ENCODE measurements at regions not wholly inside any gene's neighbourhood (a gene's known extent, or its start where the extent isn't known, plus 50 kb on each side); places are given as distances from the start of the nearest gene placed in this dataset.

DNA sequence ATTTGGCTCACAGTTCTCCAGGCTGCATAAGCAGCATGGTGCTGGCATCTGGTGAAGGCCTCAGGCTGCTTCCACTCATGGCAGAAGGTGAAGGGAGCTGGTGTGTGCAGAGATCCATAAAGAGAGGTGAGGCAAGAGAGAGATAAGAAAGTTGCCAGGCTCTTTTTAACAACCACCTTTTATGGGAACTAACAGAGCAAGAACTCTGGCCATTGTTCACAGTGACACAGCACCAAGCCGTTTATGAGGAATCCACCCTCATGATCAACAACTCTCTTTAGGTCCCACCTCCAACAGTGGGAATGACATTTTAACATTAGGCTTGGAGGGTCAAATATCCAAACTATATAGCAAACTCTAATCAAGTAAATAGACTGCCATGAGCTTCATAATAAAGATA is 557.2 kb upstream of the SUCLG2 start:
- no peak overlapping the region for H3K9ac ChIP-seq
- no peak overlapping the region for H2AFZ ChIP-seq (ENCODE audit: low read depth)
- DNase-seq, result no peak
- POLR2A ChIA-PET, result no interaction called here
- CTCF ChIA-PET, result no interaction called here
- H3K79me2 ChIP-seq (ENCODE audit: insufficient read depth), result no peaks in the 10 kb centered on the region
- H4K20me1 ChIP-seq (ENCODE audit: insufficient read depth), result no peaks in the 10 kb centered on the region
- no peak overlapping the region for H3K4me3 ChIP-seq (ENCODE audit: low read depth in 2 of 2, low read length in 1 of 2)
- no peaks in the 10 kb centered on the region for H3K27me3 ChIP-seq (ENCODE audit: insufficient read depth)
- no peaks in the 10 kb centered on the region for H3K36me3 ChIP-seq (replicated peaks in 1 of 2; ENCODE audit: control insufficient read depth in 1 of 2, insufficient read depth in 2 of 2, low read length in 1 of 2)
- no peaks in the 10 kb centered on the region for H3K9me2 ChIP-seq
- WGBS (ENCODE audit: low lambda C conversion rate), result 0% methylated on average over 1 of the region's 1 CpG
- TF ChIP-seq TAF1 (IDR thresholded peaks at IDR 0.05; ENCODE audit: borderline replicate concordance, low read depth, low read length), result no peak
- no peak for TF ChIP-seq FOSL2 (IDR thresholded peaks at IDR 0.05; ENCODE audit: borderline replicate concordance, low read depth)
- no peak for TF ChIP-seq USF2 (IDR thresholded peaks at IDR 0.05; ENCODE audit: borderline replicate concordance, low read depth, low read length)
- no peak for TF ChIP-seq RCOR1 (IDR thresholded peaks at IDR 0.05; ENCODE audit: low read length)
- no peak for TF ChIP-seq YY1 (IDR thresholded peaks at IDR 0.05; ENCODE audit: low read depth)
- TF ChIP-seq ZBTB33 (IDR thresholded peaks at IDR 0.05; ENCODE audit: borderline replicate concordance, low read depth), result no peak
- no peak for TF ChIP-seq RFX5 (IDR thresholded peaks at IDR 0.05; ENCODE audit: low read length)
- no peak for TF ChIP-seq MXI1 (IDR thresholded peaks at IDR 0.05; ENCODE audit: low read depth, low read length)
- no peak for TF ChIP-seq FOXM1 (IDR thresholded peaks at IDR 0.05; ENCODE audit: low read depth)
- TF ChIP-seq, protein P1, sequence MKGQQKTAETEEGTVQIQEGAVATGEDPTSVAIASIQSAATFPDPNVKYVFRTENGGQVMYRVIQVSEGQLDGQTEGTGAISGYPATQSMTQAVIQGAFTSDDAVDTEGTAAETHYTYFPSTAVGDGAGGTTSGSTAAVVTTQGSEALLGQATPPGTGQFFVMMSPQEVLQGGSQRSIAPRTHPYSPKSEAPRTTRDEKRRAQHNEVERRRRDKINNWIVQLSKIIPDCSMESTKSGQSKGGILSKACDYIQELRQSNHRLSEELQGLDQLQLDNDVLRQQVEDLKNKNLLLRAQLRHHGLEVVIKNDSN (IDR thresholded peaks at IDR 0.05; ENCODE audit: borderline replicate concordance, low read depth), result no peak
- H3K9me3 ChIP-seq, result no peaks in the 10 kb centered on the region
- H3K27ac ChIP-seq (ENCODE audit: low read depth in 2 of 2, low read length in 1 of 2), result no peak overlapping the region
- H3K4me2 ChIP-seq, result no peak overlapping the region
- H3K4me1 ChIP-seq (ENCODE audit: control insufficient read depth in 1 of 2, insufficient read depth in 2 of 2, low read depth in 1 of 2, low read length in 1 of 2), result no peaks in the 10 kb centered on the region
- H3F3A ChIP-seq (replicated peaks; ENCODE audit: insufficient read depth), result no peaks in the 10 kb centered on the region

GRCh38 chr3:68210635-68211034 is 556.2 kb upstream of the SUCLG2 start:
- TF ChIP-seq, protein P1 (IDR thresholded peaks at IDR 0.05; ENCODE audit: borderline replicate concordance, low read depth), result no peak
- no peak for TF ChIP-seq TEAD4 (IDR thresholded peaks at IDR 0.05; ENCODE audit: borderline replicate concordance, insufficient read depth)
- TF ChIP-seq EZH2phosphoT487 (IDR thresholded peaks at IDR 0.05; ENCODE audit: borderline replicate concordance, low read depth), result no peak
- TF ChIP-seq JUND (IDR thresholded peaks at IDR 0.05), result no peak
- Histone ChIP-seq H3K4me2 (no peak overlapping the region), H3K79me2 (ENCODE audit: insufficient read depth) (no peaks in the 10 kb centered on the region), H3F3A (replicated peaks; ENCODE audit: insufficient read depth) (no peaks in the 10 kb centered on the region), H3K4me1 (ENCODE audit: control insufficient read depth in 1 of 2, insufficient read depth in 2 of 2, low read depth in 1 of 2, low read length in 1 of 2) (no peaks in the 10 kb centered on the region), H3K9me3 (no peaks in the 10 kb centered on the region), H3K27me3 (ENCODE audit: insufficient read depth) (no peaks in the 10 kb centered on the region), H4K20me1 (ENCODE audit: insufficient read depth) (no peaks in the 10 kb centered on the region), H3K4me3 (ENCODE audit: low read depth in 2 of 2, low read length in 1 of 2) (no peak overlapping the region), H3K9ac (no peak overlapping the region), H3K9me2 (no peaks in the 10 kb centered on the region), H3K27ac (ENCODE audit: low read depth in 2 of 2, low read length in 1 of 2) (no peak overlapping the region), H2AFZ (ENCODE audit: low read depth) (no peak overlapping the region), H3K36me3 (replicated peaks in 1 of 2; ENCODE audit: control insufficient read depth in 1 of 2, insufficient read depth in 2 of 2, low read length in 1 of 2) (no peaks in the 10 kb centered on the region)
- CTCF ChIA-PET, result no interaction called here
- POLR2A ChIA-PET, result no interaction called here
- DNase-seq, result no peak
